HCT116 (cell line): ENCODE measurements at regions not wholly inside any gene's neighbourhood (a gene's known extent, or its start where the extent isn't known, plus 50 kb on each side); places are given as distances from the start of the nearest gene placed in this dataset.

Experiments used
- ATAC-seq: fragments of 200-7000 bp; cut with Tn5 transposase; 2 replicates; pipeline ENCODE4 v1.9.1; 2020; ENCODE audit warnings: mild to moderate bottlenecking, moderate library complexity
- BruUV-seq: library from RNA; stranded (reverse); fragments of 400-500 nt; replicated peaks from 2 replicates; lab custom pipeline; 2021; lab: Mats Ljungman, UMichigan
- CTCF ChIA-PET: fragments of 300-600 bp; sonication (Branson Sonifier 250); formaldehyde crosslinking; loops from one replicate; lab custom pipeline; 2021; ENCODE audit warnings: antibody characterized with exemption; lab: Charles Lee
- POLR2A ChIA-PET: fragments of 300-600, 350-600 bp; sonication (Branson Sonifier 250); formaldehyde crosslinking; loops from one replicate; lab custom pipeline; 2021; ENCODE audit warnings: antibody characterized with exemption; lab: Charles Lee
- RAD21 ChIA-PET, 2 experiments: fragments of 300-600 bp; sonication (Branson Sonifier 250); formaldehyde crosslinking; loops; one replicate each; lab custom pipeline; 2023; ENCODE audit warnings: low total read pairs in 2 of 2; ENCODE audit not compliant: uncharacterized antibody in 2 of 2, unreplicated experiment in 2 of 2, low non-redundant PET in 1 of 2; lab: Charles Lee
- DNase-seq: peaks from one replicate; pipeline ENCODE4 v3.0.0-alpha.2; 2010; ENCODE audit warnings: low read depth, low spot score
- H2AFZ ChIP-seq: fragments of 200-600 bp; shearing (Covaris generic), sonication (generic); 2 replicates; pipeline ENCODE4 v1.6.1; 2017; ENCODE audit warnings: low read depth, mixed run types, mixed read lengths, antibody characterized with exemption, low read length; ENCODE audit not compliant: poor library complexity, severe bottlenecking
- H3K27ac ChIP-seq: 2 replicates; pipeline ENCODE4 v1.5.1; 2012; ENCODE audit warnings: low read depth, low read length
- H3K27me3 ChIP-seq: fragments of 200-600 bp; sonication (generic); 2 replicates; pipeline ENCODE4 v1.6.1; 2016; ENCODE audit warnings: mixed run types, low read length, mixed read lengths; ENCODE audit not compliant: insufficient read depth
- H3K36me3 ChIP-seq, 2 experiments: fragments of 200-500 bp in 1 of 2; fragments of 200-600 bp in 1 of 2; sonication (Bioruptor generic) in 1 of 2; sonication (generic) in 1 of 2; 2 replicates each; pipeline versions ENCODE4 v1.5.1 to v1.6.1; 2014 to 2016; ENCODE audit warnings: low read length in 2 of 2, inconsistent platforms in 1 of 2, mixed read lengths in 1 of 2, mixed run types in 1 of 2; ENCODE audit not compliant: insufficient read depth in 2 of 2, control insufficient read depth in 1 of 2
- H3K4me1 ChIP-seq, 2 experiments: fragments of 200-600 bp in 1 of 2; sonication (generic) in 1 of 2; 2 replicates each; pipeline versions ENCODE4 v1.5.1 to v1.6.1; 2012 to 2017; ENCODE audit warnings: low read length in 2 of 2, inconsistent platforms in 1 of 2, mild to moderate bottlenecking in 1 of 2, mixed read lengths in 1 of 2, mixed run types in 1 of 2, moderate library complexity in 1 of 2; ENCODE audit not compliant: insufficient read depth in 2 of 2, control insufficient read depth in 1 of 2
- H3K4me2 ChIP-seq: fragments of 200-600 bp; sonication (generic); 2 replicates; pipeline ENCODE4 v1.6.1; 2017; ENCODE audit warnings: mixed run types, low read length, mixed read lengths
- H3K4me3 ChIP-seq, 2 experiments: fragments of 200-600 bp in 1 of 2; sonication (generic) in 1 of 2; replicated peaks in 1 of 2; 2 replicates each; pipeline ENCODE4 v1.5.1; 2011 to 2016; ENCODE audit warnings: low read length in 2 of 2, control low read depth in 1 of 2, low read depth in 1 of 2, mild to moderate bottlenecking in 1 of 2, mixed read lengths in 1 of 2, mixed run types in 1 of 2
- H3K79me2 ChIP-seq: fragments of 200-600 bp; sonication (generic); 2 replicates; pipeline ENCODE4 v1.6.1; 2017; ENCODE audit warnings: mild to moderate bottlenecking, mixed run types, low read length, moderate library complexity, mixed read lengths; ENCODE audit not compliant: insufficient read depth
- H3K9ac ChIP-seq: fragments of 200-600 bp; sonication (generic); 2 replicates; pipeline ENCODE4 v1.6.1; 2016; ENCODE audit warnings: low read length, mixed read lengths
- H3K9me2 ChIP-seq: fragments of 200-600 bp; sonication (generic), shearing (Covaris generic); 2 replicates; pipeline ENCODE4 v1.6.1; 2017; ENCODE audit warnings: mixed run types, mild to moderate bottlenecking, moderate library complexity; ENCODE audit not compliant: insufficient read depth
- H3K9me3 ChIP-seq, 2 experiments: fragments of 200-500 bp in 1 of 2; fragments of 200-600 bp in 1 of 2; sonication (Bioruptor generic) in 1 of 2; sonication (generic) in 1 of 2; 2 replicates each; pipeline ENCODE4 v1.6.1; 2014 to 2017; ENCODE audit warnings: low read length in 2 of 2, mixed read lengths in 2 of 2, inconsistent platforms in 1 of 2, low read depth in 1 of 2, mild to moderate bottlenecking in 1 of 2, mixed run types in 1 of 2, moderate library complexity in 1 of 2; ENCODE audit not compliant: control insufficient read depth in 1 of 2, insufficient read depth in 1 of 2
- H4K20me1 ChIP-seq: fragments of 200-600 bp; sonication (generic), shearing (Covaris generic); 2 replicates; pipeline ENCODE4 v1.6.1; 2017; ENCODE audit warnings: mixed run types, mild to moderate bottlenecking, moderate library complexity; ENCODE audit not compliant: insufficient read depth
- CBX3 ChIP-seq: IDR thresholded peaks from 2 replicates; pipeline ENCODE4 v1.6.1; 2012; ENCODE audit warnings: low read depth
- ELF1 ChIP-seq: IDR thresholded peaks from 2 replicates; pipeline ENCODE4 v1.6.1; 2012; ENCODE audit warnings: low read depth, borderline replicate concordance
- EZH2 ChIP-seq: fragments of 200-600 bp; sonication (generic); IDR thresholded peaks from 2 replicates; pipeline ENCODE4 v1.6.1; 2017; ENCODE audit warnings: antibody characterized with exemption, mixed run types
- EZH2phosphoT487 ChIP-seq: fragments of 200-600 bp; IDR thresholded peaks from 2 replicates; pipeline ENCODE4 v1.6.1; 2018; ENCODE audit warnings: antibody characterized with exemption, borderline replicate concordance
- FOSL1 ChIP-seq: IDR thresholded peaks from 2 replicates; pipeline ENCODE4 v1.6.1; 2012; ENCODE audit warnings: low read depth
- JUND ChIP-seq: IDR thresholded peaks from 2 replicates; pipeline ENCODE4 v1.6.1; 2012
- POLR2AphosphoS5 ChIP-seq: IDR thresholded peaks from 2 replicates; pipeline ENCODE4 v1.6.1; 2011; ENCODE audit warnings: mild to moderate bottlenecking, low read depth, low read length, moderate library complexity
- SRF ChIP-seq: IDR thresholded peaks from 2 replicates; pipeline ENCODE4 v1.6.1; 2012; ENCODE audit warnings: low read depth
- TCF7L2 ChIP-seq: IDR thresholded peaks from 2 replicates; pipeline ENCODE4 v1.7.0; 2011; ENCODE audit warnings: borderline replicate concordance, inconsistent platforms; ENCODE audit not compliant: insufficient read depth, insufficient read length; ENCODE audit errors: extremely low read depth
- ZFX ChIP-seq: fragments of 450-650 bp; IDR thresholded peaks from 2 replicates; pipeline ENCODE4 v1.6.1; 2017
- ZNF274 ChIP-seq: fragments of 200-500 bp; sonication (Bioruptor generic); IDR thresholded peaks from 2 replicates; pipeline ENCODE4 v1.6.1; 2014; ENCODE audit warnings: mild to moderate bottlenecking, low read depth, low read length, inconsistent platforms
- intact Hi-C: fragments of 100-400 bp; cut with micrococcal nuclease; formaldehyde crosslinking; loops from 2 replicates; pipeline ENCODE4 v1.10.0; 2022
- TF ChIP-seq, protein P1 (sequence below): IDR thresholded peaks from 2 replicates; pipeline ENCODE4 v1.6.1; 2012; ENCODE audit warnings: low read depth

DNA sequence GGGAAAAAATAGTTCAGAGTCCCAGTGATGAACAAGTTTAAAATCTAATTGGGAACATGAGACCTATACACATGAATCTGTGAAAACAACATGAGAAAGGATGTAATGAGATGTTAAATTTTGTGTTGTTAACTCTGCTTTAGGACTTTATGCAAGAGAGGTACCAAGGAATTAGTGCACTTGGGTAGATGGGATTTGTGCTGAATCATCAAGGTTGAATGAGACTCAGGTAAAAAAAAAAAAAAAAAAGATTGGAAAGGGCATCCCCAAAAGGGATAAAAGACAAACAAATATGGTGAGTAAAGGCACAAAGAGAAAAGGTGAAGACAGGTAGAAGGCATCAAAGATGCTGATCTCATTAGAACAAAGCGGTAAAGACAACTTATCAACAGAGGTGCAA, 644.4 kb downstream of the CBLN4 start:
- ChIA-PET POLR2A (no interaction called here), CTCF (no interaction called here), RAD21 (no interaction called here)
- H3K27ac ChIP-seq, result no peak overlapping the region
- H3K9me3 ChIP-seq, result peaks cover 7 to 23% of the 10 kb centered on the region in 2 experiments; a peak in 2 of 4 replicates
- H3K4me2 ChIP-seq, result no peak overlapping the region
- no peaks in the 10 kb centered on the region for H3K36me3 ChIP-seq
- no peaks in the 10 kb centered on the region for H3K79me2 ChIP-seq
- no peak overlapping the region for H3K4me3 ChIP-seq
- no peaks in the 10 kb centered on the region for H4K20me1 ChIP-seq
- H2AFZ ChIP-seq, result no peak overlapping the region
- BruUV-seq, result no TSS peak
- H3K27me3 ChIP-seq, result no peaks in the 10 kb centered on the region
- no peaks in the 10 kb centered on the region for H3K9me2 ChIP-seq
- TF ChIP-seq SRF (no peak), CBX3 (no peak), ZFX (no peak), POLR2AphosphoS5 (no peak), ELF1 (no peak), EZH2phosphoT487 (no peak), JUND (no peak), ZNF274 (no peak), FOSL1 (no peak), TCF7L2 (no peak), EZH2 (no peak)
- TF ChIP-seq, protein P1, sequence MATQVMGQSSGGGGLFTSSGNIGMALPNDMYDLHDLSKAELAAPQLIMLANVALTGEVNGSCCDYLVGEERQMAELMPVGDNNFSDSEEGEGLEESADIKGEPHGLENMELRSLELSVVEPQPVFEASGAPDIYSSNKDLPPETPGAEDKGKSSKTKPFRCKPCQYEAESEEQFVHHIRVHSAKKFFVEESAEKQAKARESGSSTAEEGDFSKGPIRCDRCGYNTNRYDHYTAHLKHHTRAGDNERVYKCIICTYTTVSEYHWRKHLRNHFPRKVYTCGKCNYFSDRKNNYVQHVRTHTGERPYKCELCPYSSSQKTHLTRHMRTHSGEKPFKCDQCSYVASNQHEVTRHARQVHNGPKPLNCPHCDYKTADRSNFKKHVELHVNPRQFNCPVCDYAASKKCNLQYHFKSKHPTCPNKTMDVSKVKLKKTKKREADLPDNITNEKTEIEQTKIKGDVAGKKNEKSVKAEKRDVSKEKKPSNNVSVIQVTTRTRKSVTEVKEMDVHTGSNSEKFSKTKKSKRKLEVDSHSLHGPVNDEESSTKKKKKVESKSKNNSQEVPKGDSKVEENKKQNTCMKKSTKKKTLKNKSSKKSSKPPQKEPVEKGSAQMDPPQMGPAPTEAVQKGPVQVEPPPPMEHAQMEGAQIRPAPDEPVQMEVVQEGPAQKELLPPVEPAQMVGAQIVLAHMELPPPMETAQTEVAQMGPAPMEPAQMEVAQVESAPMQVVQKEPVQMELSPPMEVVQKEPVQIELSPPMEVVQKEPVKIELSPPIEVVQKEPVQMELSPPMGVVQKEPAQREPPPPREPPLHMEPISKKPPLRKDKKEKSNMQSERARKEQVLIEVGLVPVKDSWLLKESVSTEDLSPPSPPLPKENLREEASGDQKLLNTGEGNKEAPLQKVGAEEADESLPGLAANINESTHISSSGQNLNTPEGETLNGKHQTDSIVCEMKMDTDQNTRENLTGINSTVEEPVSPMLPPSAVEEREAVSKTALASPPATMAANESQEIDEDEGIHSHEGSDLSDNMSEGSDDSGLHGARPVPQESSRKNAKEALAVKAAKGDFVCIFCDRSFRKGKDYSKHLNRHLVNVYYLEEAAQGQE, result no peak
- ATAC-seq (no peak), DNase-seq (no peak)
- no peaks in the 10 kb centered on the region for H3K4me1 ChIP-seq
- no peak overlapping the region for H3K9ac ChIP-seq
- intact Hi-C loops, result no loop called here
